GM18505 (cell line): ENCODE measurements at regions not wholly inside any gene's neighbourhood (a gene's known extent, or its start where the extent isn't known, plus 50 kb on each side); places are given as distances from the start of the nearest gene placed in this dataset.
"Not testable (repeated sequence)": the region's sequence is repeated elsewhere in the genome, so short reads cannot be mapped to it uniquely, and the experiment has no call there.

Experiments
- ATAC-seq: cut with Tn5 transposase; IDR thresholded peaks from one replicate; pipeline ENCODE4 v1.9.1; 2021; ENCODE audit not compliant: unreplicated experiment
- POLR2A ChIP-seq: IDR thresholded peaks from 4 replicates; pipeline ENCODE4 v1.6.1; 2011; ENCODE audit warnings: borderline replicate concordance; ENCODE audit not compliant: insufficient read depth, insufficient read length; ENCODE audit errors: extremely low read depth

GRCh38 chr13:44719857-44720671 lies 143.9 kb upstream of the TSC22D1 start:
- TF ChIP-seq POLR2A: no peak

GRCh38 chr13:44718467-44718866 lies 142.3 kb upstream of the TSC22D1 start:
- no peak for TF ChIP-seq POLR2A
- no peak for ATAC-seq

More at GRCh38 chr13:44719857-44720671, 143.9 kb upstream of the TSC22D1 start:
- ATAC-seq: no peak

- TF ChIP-seq POLR2A: no peak
- no peak for ATAC-seq
These were observed 139.4 kb upstream of the TSC22D1 start for GRCh38 chr13:44715287-44716230.

- no peak for ATAC-seq
- no peak for TF ChIP-seq POLR2A
These were observed 137.8 kb upstream of the TSC22D1 start for GRCh38 chr13:44713788-44714469.

GRCh38 chr13:44711706-44712105 lies 135.6 kb upstream of the TSC22D1 start:
- ATAC-seq: no peak

GRCh38 chr13:44710576-44710975 lies 134.4 kb upstream of the TSC22D1 start:
- peak; percentile 64 for ATAC-seq
- TF ChIP-seq POLR2A: no peak

More at GRCh38 chr13:44711706-44712105, 135.6 kb upstream of the TSC22D1 start:
- no peak for TF ChIP-seq POLR2A

GRCh38 chr13:44704811-44705210 lies 128.7 kb upstream of the TSC22D1 start:
- not testable (repeated sequence) for ATAC-seq

GRCh38 chr13:44703371-44703770 lies 127.2 kb upstream of the TSC22D1 start:
- no peak for TF ChIP-seq POLR2A
- ATAC-seq: no peak

- no peak for ATAC-seq
These were observed 121.9 kb upstream of the TSC22D1 start for GRCh38 chr13:44698066-44698465.

GRCh38 chr13:44697058-44697457 lies 120.9 kb upstream of the TSC22D1 start:
- TF ChIP-seq POLR2A: no peak
- ATAC-seq: no peak

More at GRCh38 chr13:44698066-44698465, 121.9 kb upstream of the TSC22D1 start:
- TF ChIP-seq POLR2A: no peak

- TF ChIP-seq POLR2A: no peak
- no peak for ATAC-seq
These were observed 119.4 kb upstream of the TSC22D1 start for GRCh38 chr13:44695520-44695919.

GRCh38 chr13:44694842-44695241 lies 118.7 kb upstream of the TSC22D1 start:
- no peak for TF ChIP-seq POLR2A
- ATAC-seq: no peak

- no peak for TF ChIP-seq POLR2A
- no peak for ATAC-seq
These were observed 118.2 kb upstream of the TSC22D1 start for GRCh38 chr13:44694291-44694690.

GRCh38 chr13:44693156-44693764 lies 117.1 kb upstream of the TSC22D1 start:
- TF ChIP-seq POLR2A: no peak
- ATAC-seq: no peak
